GM18511 (cell line): ENCODE measurements at regions not wholly inside any gene's neighbourhood (a gene's known extent, or its start where the extent isn't known, plus 50 kb on each side); places are given as distances from the start of the nearest gene placed in this dataset.
"Not testable (repeated sequence)": the region's sequence is repeated elsewhere in the genome, so short reads cannot be mapped to it uniquely, and the experiment has no call there.

ENCODE experiments used
- ATAC-seq: cut with Tn5 transposase; IDR thresholded peaks from one replicate; pipeline ENCODE4 v1.9.1; 2021; ENCODE audit warnings: mild to moderate bottlenecking, moderate library complexity; ENCODE audit not compliant: unreplicated experiment

- not testable (repeated sequence) for ATAC-seq
Observed at GRCh38 chr4:73671348-73671747, 51.1 kb upstream of the RASSF6 start.

GRCh38 chr4:73673286-73673685, 53.0 kb upstream of the RASSF6 start:
- no peak for ATAC-seq

- no peak for ATAC-seq
Observed at GRCh38 chr4:73674451-73674919, 54.2 kb upstream of the RASSF6 start.

- ATAC-seq: no peak
Observed at GRCh38 chr4:73675623-73676022, 55.4 kb upstream of the RASSF6 start.

GRCh38 chr4:73676136-73676535, 55.9 kb upstream of the RASSF6 start:
- no peak for ATAC-seq

GRCh38 chr4:73676861-73677323, 56.7 kb upstream of the RASSF6 start:
- ATAC-seq: peak; percentile 82

GRCh38 chr4:73679836-73680235, 59.6 kb upstream of the RASSF6 start:
- no peak for ATAC-seq

GRCh38 chr4:73681776-73682175, 58.6 kb upstream of the CXCL8 start:
- ATAC-seq: no peak

GRCh38 chr4:73682508-73682907, 57.9 kb upstream of the CXCL8 start:
- no peak for ATAC-seq

GRCh38 chr4:73683033-73683432, 57.3 kb upstream of the CXCL8 start:
- ATAC-seq: no peak

- no peak for ATAC-seq
Observed at GRCh38 chr4:73683456-73683855, 56.9 kb upstream of the CXCL8 start.

GRCh38 chr4:73684097-73684496, 56.3 kb upstream of the CXCL8 start:
- no peak for ATAC-seq

- ATAC-seq: no peak
Observed at GRCh38 chr4:73685052-73685451, 55.3 kb upstream of the CXCL8 start.

GRCh38 chr4:73687421-73687820, 52.9 kb upstream of the CXCL8 start:
- no peak for ATAC-seq

- ATAC-seq: no peak
Observed at GRCh38 chr4:73690051-73690738, 50.2 kb upstream of the CXCL8 start.
